Bone marrow (tissue), 2 donors: ENCODE measurements at regions not wholly inside any gene's neighbourhood (a gene's known extent, or its start where the extent isn't known, plus 50 kb on each side); places are given as distances from the start of the nearest gene placed in this dataset.

Experiments
- DNase-seq, 2 donors: peaks; one replicate each; lab custom pipeline; 2025; lab: John Stamatoyannopoulos, UW

GRCh38 chr13:97135883-97136282 is 86.2 kb upstream of the MBNL2 start:
- DNase-seq, result no peak

- no peak for DNase-seq
Measured at GRCh38 chr13:97136418-97136817, 85.7 kb upstream of the MBNL2 start.

- DNase-seq, result no peak
Measured at GRCh38 chr13:97139691-97140090, 82.4 kb upstream of the MBNL2 start.

- DNase-seq, result no peak
Measured at GRCh38 chr13:97140131-97140530, 82.0 kb upstream of the MBNL2 start.

- DNase-seq, result no peak
Measured at GRCh38 chr13:97140611-97141010, 81.5 kb upstream of the MBNL2 start.

GRCh38 chr13:97141097-97141496 is 81.0 kb upstream of the MBNL2 start:
- DNase-seq, result no peak

- peak in 1 of 2 donors; percentile 0 for DNase-seq
Measured at GRCh38 chr13:97141564-97142005, 80.5 kb upstream of the MBNL2 start.

GRCh38 chr13:97142452-97142851 is 79.7 kb upstream of the MBNL2 start:
- DNase-seq, result no peak

- no peak for DNase-seq
Measured at GRCh38 chr13:97145057-97145456, 77.1 kb upstream of the MBNL2 start.

GRCh38 chr13:97148894-97149293 is 73.2 kb upstream of the MBNL2 start:
- no peak for DNase-seq

- no peak for DNase-seq
Measured at GRCh38 chr13:97160421-97160820, 61.7 kb upstream of the MBNL2 start.

- no peak for DNase-seq
Measured at GRCh38 chr13:97161582-97162231, 60.4 kb upstream of the MBNL2 start.

- no peak for DNase-seq
Measured at GRCh38 chr13:97165502-97166425, 56.4 kb upstream of the MBNL2 start.

- DNase-seq, result no peak
Measured at GRCh38 chr13:97171136-97171535, 51.0 kb upstream of the MBNL2 start.
